ENCODE measurements at regions not wholly inside any gene's neighbourhood (a gene's known extent, or its start where the extent isn't known, plus 50 kb on each side); places are given as distances from the start of the nearest gene placed in this dataset.

- no peaks in the 10 kb centered on the region for H3K9me3 ChIP-seq
- H3K4me3 ChIP-seq, result no peak overlapping the region
- H3K27me3 ChIP-seq (replicated peaks; ENCODE audit: insufficient read depth), result no peaks in the 10 kb centered on the region
- no peak for TF ChIP-seq CTCF (IDR thresholded peaks at IDR 0.05)
- peaks cover 5 to 6% of the 10 kb centered on the region in 2 donors for H3K4me1 ChIP-seq (ENCODE audit: control insufficient read depth in 1 of 2, low read depth in 2 of 2)
- H3K36me3 ChIP-seq, result no peaks in the 10 kb centered on the region
- ATAC-seq (ENCODE audit: insufficient number of reproducible peaks, low FRiP score, low read depth) (no peak), DNase-seq (ENCODE audit: low spot score) (no peak)
- no peak overlapping the region for H3K27ac ChIP-seq
Measured at GRCh38 chr2:160703648-160704585, 210.3 kb upstream of the RBMS1 start.

GRCh38 chr2:160715428-160715827 lies 221.8 kb upstream of the RBMS1 start:
- Histone ChIP-seq H3K4me1 (ENCODE audit: control insufficient read depth in 1 of 2, low read depth in 2 of 2) (no peaks in the 10 kb centered on the region), H3K27ac (no peak overlapping the region), H3K9me3 (no peaks in the 10 kb centered on the region), H3K36me3 (no peaks in the 10 kb centered on the region), H3K4me3 (no peak overlapping the region), H3K27me3 (replicated peaks; ENCODE audit: insufficient read depth) (no peaks in the 10 kb centered on the region)
- DNase-seq (ENCODE audit: low spot score) (no peak), ATAC-seq (ENCODE audit: insufficient number of reproducible peaks, low FRiP score, low read depth) (no peak)
- no peak for TF ChIP-seq CTCF (IDR thresholded peaks at IDR 0.05)

- ATAC-seq (ENCODE audit: insufficient number of reproducible peaks, low FRiP score, low read depth) (no peak), DNase-seq (ENCODE audit: low spot score) (no peak)
- H3K27ac ChIP-seq, result no peak overlapping the region
- no peaks in the 10 kb centered on the region for H3K27me3 ChIP-seq (replicated peaks; ENCODE audit: insufficient read depth)
- no peaks in the 10 kb centered on the region for H3K9me3 ChIP-seq
- H3K4me3 ChIP-seq, result no peak overlapping the region
- no peak for TF ChIP-seq CTCF (IDR thresholded peaks at IDR 0.05)
- H3K36me3 ChIP-seq, result no peaks in the 10 kb centered on the region
- no peaks in the 10 kb centered on the region for H3K4me1 ChIP-seq (ENCODE audit: control insufficient read depth in 1 of 2, low read depth in 2 of 2)
Measured at GRCh38 chr2:160719116-160719515, 225.5 kb upstream of the RBMS1 start.

DNA sequence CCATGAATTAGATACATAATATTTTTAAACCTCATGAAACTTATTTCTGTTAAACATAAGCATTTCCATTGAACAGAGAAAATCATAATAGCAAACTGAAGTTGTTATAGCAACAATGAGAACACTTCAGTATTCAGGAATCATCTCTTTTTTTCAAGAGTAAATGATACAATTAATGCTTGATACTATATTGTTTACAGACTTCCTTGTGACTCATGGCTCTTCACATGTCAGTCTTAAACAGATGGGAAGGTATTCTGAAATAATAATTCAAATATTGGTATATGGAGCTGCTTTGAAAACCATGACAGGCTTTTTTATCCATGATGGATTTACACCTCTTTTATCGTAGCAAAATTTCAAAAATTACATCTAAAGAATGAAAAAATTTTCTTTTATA lies 226.5 kb upstream of the RBMS1 start:
- Histone ChIP-seq H3K4me1 (ENCODE audit: control insufficient read depth in 1 of 2, low read depth in 2 of 2) (no peaks in the 10 kb centered on the region), H3K27ac (no peak overlapping the region), H3K4me3 (no peak overlapping the region), H3K27me3 (replicated peaks; ENCODE audit: insufficient read depth) (no peaks in the 10 kb centered on the region), H3K36me3 (no peaks in the 10 kb centered on the region), H3K9me3 (no peaks in the 10 kb centered on the region)
- TF ChIP-seq CTCF (IDR thresholded peaks at IDR 0.05), result no peak
- ATAC-seq (ENCODE audit: insufficient number of reproducible peaks, low FRiP score, low read depth) (no peak), DNase-seq (ENCODE audit: low spot score) (no peak)

GRCh38 chr2:160721089-160722040 lies 227.8 kb upstream of the RBMS1 start:
- TF ChIP-seq CTCF (IDR thresholded peaks at IDR 0.05), result no peak
- no peak for ATAC-seq (ENCODE audit: insufficient number of reproducible peaks, low FRiP score, low read depth)
- H3K4me3 ChIP-seq, result no peak overlapping the region

More at GRCh38 chr2:160721089-160722040, 227.8 kb upstream of the RBMS1 start:
- H3K27me3 ChIP-seq (replicated peaks; ENCODE audit: insufficient read depth), result no peaks in the 10 kb centered on the region
- H3K4me1 ChIP-seq (ENCODE audit: control insufficient read depth in 1 of 2, low read depth in 2 of 2), result no peaks in the 10 kb centered on the region
- no peaks in the 10 kb centered on the region for H3K9me3 ChIP-seq
- no peak overlapping the region for H3K27ac ChIP-seq
- DNase-seq (ENCODE audit: low spot score), result no peak
- no peaks in the 10 kb centered on the region for H3K36me3 ChIP-seq
